SU-DHL-6 (cell line): ENCODE measurements at regions not wholly inside any gene's neighbourhood (a gene's known extent, or its start where the extent isn't known, plus 50 kb on each side); places are given as distances from the start of the nearest gene placed in this dataset.

Experiments used
- H2AFZ ChIP-seq: fragments of 200-600 bp; sonication (generic); 2 replicates; pipeline ENCODE4 v1.6.1; 2014; ENCODE audit warnings: low read depth, mild to moderate bottlenecking, moderate library complexity, mixed read lengths, antibody characterized with exemption, low read length; ENCODE audit not compliant: severe bottlenecking
- H3F3A ChIP-seq: fragments of 200-600 bp; shearing (Covaris generic); 2 replicates; pipeline ENCODE4 v1.6.0; 2016; ENCODE audit warnings: antibody characterized with exemption, mild to moderate bottlenecking; ENCODE audit not compliant: insufficient read depth
- H3K27ac ChIP-seq: fragments of 200-600 bp; sonication (generic); 2 replicates; pipeline ENCODE4 v1.5.1; 2016; ENCODE audit warnings: low read depth, mild to moderate bottlenecking, low read length, moderate library complexity, mixed read lengths
- H3K27me3 ChIP-seq: fragments of 200-600 bp; sonication (generic), shearing (Covaris generic); 2 replicates; pipeline ENCODE4 v1.6.0; 2014; ENCODE audit warnings: mild to moderate bottlenecking, low read length
- H3K36me3 ChIP-seq: fragments of 200-600 bp; sonication (generic); 2 replicates; pipeline ENCODE4 v1.6.1; 2014; ENCODE audit warnings: mild to moderate bottlenecking, low read length, mixed read lengths
- H3K4me2 ChIP-seq: fragments of 300-600, 200-600 bp; shearing (Covaris generic), sonication (generic); 2 replicates; pipeline ENCODE4 v1.6.0; 2014; ENCODE audit warnings: low read length, low read depth, mild to moderate bottlenecking; ENCODE audit not compliant: poor library complexity, severe bottlenecking
- H3K4me3 ChIP-seq: fragments of 200-600 bp; sonication (generic); 2 replicates; pipeline ENCODE4 v1.5.1; 2014; ENCODE audit warnings: antibody characterized with exemption, low read length, mild to moderate bottlenecking, mixed read lengths; ENCODE audit not compliant: insufficient read depth, poor library complexity, severe bottlenecking
- H3K79me2 ChIP-seq: fragments of 200-600 bp; sonication (generic); 2 replicates; pipeline ENCODE4 v1.6.1; 2014; ENCODE audit warnings: mild to moderate bottlenecking, low read length, moderate library complexity; ENCODE audit not compliant: insufficient read depth
- H3K9ac ChIP-seq: fragments of 200-600 bp; sonication (generic); 2 replicates; pipeline ENCODE4 v1.7.0; 2014; ENCODE audit warnings: mild to moderate bottlenecking, low read length
- H3K9me2 ChIP-seq: fragments of 200-600 bp; sonication (generic); replicated peaks from 2 replicates; pipeline ENCODE4 v1.6.1; 2014; ENCODE audit warnings: low read length; ENCODE audit not compliant: insufficient read depth
- H3K9me3 ChIP-seq: fragments of 200-600 bp; sonication (generic); 2 replicates; pipeline ENCODE4 v1.6.1; 2014; ENCODE audit warnings: low read length, mixed read lengths; ENCODE audit not compliant: insufficient read depth
- H4K20me1 ChIP-seq: fragments of 200-600 bp; sonication (generic); 2 replicates; pipeline ENCODE4 v1.6.1; 2014; ENCODE audit warnings: low read depth, mild to moderate bottlenecking, antibody characterized with exemption, low read length, moderate library complexity, mixed read lengths
- CTCF ChIP-seq: fragments of 200-600 bp; sonication (generic); IDR thresholded peaks from one replicate; pipeline ENCODE4 v1.5.1; 2017; ENCODE audit warnings: antibody characterized with exemption, mild to moderate bottlenecking, low read length, moderate library complexity; ENCODE audit not compliant: insufficient read depth, poor library complexity, severe bottlenecking
- EZH2phosphoT487 ChIP-seq: fragments of 200-600 bp; sonication (generic), shearing (Covaris generic); conservative IDR thresholded peaks from 2 replicates; pipeline ENCODE4 v1.6.1; 2018; ENCODE audit warnings: mild to moderate bottlenecking, antibody characterized with exemption, low read length, moderate library complexity, mixed read lengths

- Histone ChIP-seq H3K9me3 (no peaks in the 10 kb centered on the region), H3K4me2 (no peak overlapping the region), H3K27ac (no peak overlapping the region), H3K9ac (no peak overlapping the region), H3F3A (no peaks in the 10 kb centered on the region), H3K36me3 (no peaks in the 10 kb centered on the region), H3K9me2 (no peaks in the 10 kb centered on the region), H3K4me3 (no peak overlapping the region), H4K20me1 (no peaks in the 10 kb centered on the region), H3K79me2 (no peaks in the 10 kb centered on the region), H3K27me3 (no peaks in the 10 kb centered on the region), H2AFZ (no peak overlapping the region)
- TF ChIP-seq CTCF (no peak), EZH2phosphoT487 (no peak)
Observed at GRCh38 chr2:122028371-122029100, 273.1 kb downstream of the TSN start.

DNA sequence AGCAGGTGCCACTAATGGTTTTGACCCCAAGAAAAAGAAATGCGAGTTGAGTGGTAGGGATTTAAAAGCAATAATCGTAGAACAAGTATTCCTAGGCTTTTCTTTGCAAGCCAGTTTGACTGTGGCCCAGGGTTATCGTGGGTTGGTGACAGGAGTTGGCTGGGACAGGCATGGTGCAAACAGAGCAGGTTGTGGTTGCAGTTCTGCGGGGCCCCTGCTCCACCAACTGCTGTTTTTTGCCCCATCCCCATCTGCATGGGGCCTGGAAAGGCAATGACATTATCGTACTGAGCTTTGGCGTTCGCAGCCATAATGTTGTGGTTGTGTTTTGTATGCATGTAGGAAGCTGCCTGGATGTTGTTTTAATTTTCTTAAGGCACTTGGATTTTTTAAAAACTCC, 274.0 kb downstream of the TSN start:
- H4K20me1 ChIP-seq = no peaks in the 10 kb centered on the region
- no peak overlapping the region for H3K4me2 ChIP-seq
- TF ChIP-seq CTCF (no peak), EZH2phosphoT487 (no peak)
- H3K27me3 ChIP-seq = no peaks in the 10 kb centered on the region
- no peak overlapping the region for H2AFZ ChIP-seq
- H3F3A ChIP-seq = no peaks in the 10 kb centered on the region
- H3K9me2 ChIP-seq = no peaks in the 10 kb centered on the region
- no peak overlapping the region for H3K9ac ChIP-seq
- no peaks in the 10 kb centered on the region for H3K9me3 ChIP-seq
- H3K27ac ChIP-seq = no peak overlapping the region
- no peaks in the 10 kb centered on the region for H3K79me2 ChIP-seq
- no peaks in the 10 kb centered on the region for H3K36me3 ChIP-seq
- H3K4me3 ChIP-seq = no peak overlapping the region

- Histone ChIP-seq H4K20me1 (no peaks in the 10 kb centered on the region), H3K36me3 (no peaks in the 10 kb centered on the region), H3F3A (no peaks in the 10 kb centered on the region), H3K9me3 (no peaks in the 10 kb centered on the region), H3K27me3 (no peaks in the 10 kb centered on the region), H3K9me2 (no peaks in the 10 kb centered on the region), H2AFZ (no peak overlapping the region), H3K79me2 (no peaks in the 10 kb centered on the region), H3K4me3 (no peak overlapping the region), H3K9ac (no peak overlapping the region), H3K4me2 (no peak overlapping the region), H3K27ac (no peak overlapping the region)
- no peak for TF ChIP-seq CTCF
Observed at GRCh38 chr2:122029945-122030344, 274.5 kb downstream of the TSN start.
